GM18873 (cell line): ENCODE measurements at regions not wholly inside any gene's neighbourhood (a gene's known extent, or its start where the extent isn't known, plus 50 kb on each side); places are given as distances from the start of the nearest gene placed in this dataset.
"Not testable (repeated sequence)": the region's sequence is repeated elsewhere in the genome, so short reads cannot be mapped to it uniquely, and the experiment has no call there.

Experiments
- ATAC-seq: cut with Tn5 transposase; IDR thresholded peaks from one replicate; pipeline ENCODE4 v1.9.1; 2021; ENCODE audit warnings: mild to moderate bottlenecking, moderate library complexity, moderate number of reproducible peaks; ENCODE audit not compliant: unreplicated experiment, low FRiP score

DNA sequence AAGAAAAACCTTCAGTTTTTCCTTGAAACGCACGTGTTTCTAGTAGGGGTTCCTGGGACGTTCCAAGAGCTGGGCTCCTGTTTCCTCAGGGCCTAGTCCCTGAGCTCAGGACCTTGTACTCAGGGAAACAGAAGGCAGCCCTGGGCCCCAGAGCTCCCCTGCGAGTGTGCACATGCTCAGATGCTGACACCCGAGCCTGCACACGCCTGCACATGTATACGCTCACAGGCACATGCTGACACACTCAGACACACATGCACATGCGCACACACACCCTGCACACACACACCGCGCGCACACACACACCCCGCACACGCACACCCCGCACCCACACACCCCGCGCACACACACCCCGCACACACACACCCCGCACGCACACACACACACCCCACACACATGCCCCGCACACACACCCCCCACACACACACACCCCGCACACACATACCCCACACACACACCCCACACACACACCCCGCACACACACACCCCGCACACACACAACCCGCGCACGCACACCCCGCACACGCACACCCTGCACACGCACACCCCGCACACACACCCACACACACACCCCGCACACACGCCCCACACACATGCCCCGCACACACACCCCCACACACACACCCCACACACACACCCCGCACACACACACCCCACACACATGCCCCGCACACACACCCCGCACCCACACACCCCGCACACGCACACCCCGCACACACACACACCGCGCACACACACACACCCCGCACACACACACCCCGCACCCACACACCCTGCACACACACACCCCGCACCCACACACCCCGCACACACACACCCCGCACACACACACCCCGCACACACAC lies 52.2 kb downstream of the CALML3 start:
- ATAC-seq = no peak

DNA sequence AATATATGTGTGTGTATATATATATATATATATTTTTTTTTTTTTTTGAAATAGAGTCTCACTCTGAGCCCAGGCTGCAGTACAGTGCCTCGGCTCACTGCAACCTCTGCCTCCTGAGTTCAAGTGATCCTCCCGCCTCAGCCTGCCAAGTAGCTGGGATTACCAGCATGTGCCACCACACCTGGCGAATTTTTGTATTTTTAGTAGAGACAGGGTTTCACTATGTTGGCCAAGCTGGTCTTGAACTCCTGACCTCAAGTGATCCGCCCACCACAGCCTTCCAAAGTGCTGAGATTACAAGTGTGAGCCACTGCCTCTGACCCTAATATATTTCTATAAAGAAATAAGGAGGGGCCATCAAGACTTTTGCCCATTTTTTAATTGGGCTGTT lies 55.3 kb downstream of the CALML3 start:
- not testable (repeated sequence) for ATAC-seq

DNA sequence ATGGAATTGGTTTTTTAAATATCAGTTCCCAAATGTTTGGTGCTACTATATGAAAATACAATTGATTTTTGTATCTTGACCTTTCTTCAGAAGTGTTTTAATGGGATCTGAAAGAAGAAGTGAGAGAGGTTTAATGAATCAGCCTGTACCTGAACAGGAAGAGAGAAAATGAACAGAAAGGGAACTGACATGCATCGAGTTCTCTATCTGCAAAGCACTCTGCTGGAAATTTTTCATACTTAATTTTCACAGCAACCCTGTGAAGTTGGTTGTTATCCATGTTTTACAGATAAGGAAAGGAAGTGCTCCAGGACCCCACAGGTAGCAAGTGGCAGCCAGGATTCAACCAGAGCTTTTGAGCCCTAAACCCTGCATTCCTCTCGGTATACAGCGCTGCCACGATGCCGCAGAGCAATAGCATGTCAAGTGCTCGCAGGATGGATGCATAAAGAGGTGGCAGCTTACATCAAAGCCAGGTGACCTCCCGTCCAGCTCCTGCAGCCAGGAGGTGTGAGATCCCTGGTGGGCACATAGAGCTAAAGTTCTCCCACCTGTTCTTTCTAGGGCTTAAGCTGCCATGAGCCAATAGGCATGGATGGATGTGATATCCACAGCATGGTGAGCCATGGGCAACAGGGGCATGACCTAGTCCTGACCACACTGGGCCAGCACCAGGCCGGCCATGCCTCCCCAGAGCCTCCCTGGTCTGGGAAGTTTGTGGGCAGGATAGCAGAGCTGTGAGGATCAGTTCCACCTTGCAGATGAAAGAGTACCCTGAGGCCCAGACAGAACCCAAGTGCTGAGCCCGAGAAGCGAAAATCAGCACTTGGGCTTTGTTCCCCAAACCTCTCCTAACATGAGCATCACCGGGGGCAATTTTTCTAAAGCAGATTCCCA lies 57.2 kb downstream of the CALML3 start:
- ATAC-seq = peak; percentile 55

DNA sequence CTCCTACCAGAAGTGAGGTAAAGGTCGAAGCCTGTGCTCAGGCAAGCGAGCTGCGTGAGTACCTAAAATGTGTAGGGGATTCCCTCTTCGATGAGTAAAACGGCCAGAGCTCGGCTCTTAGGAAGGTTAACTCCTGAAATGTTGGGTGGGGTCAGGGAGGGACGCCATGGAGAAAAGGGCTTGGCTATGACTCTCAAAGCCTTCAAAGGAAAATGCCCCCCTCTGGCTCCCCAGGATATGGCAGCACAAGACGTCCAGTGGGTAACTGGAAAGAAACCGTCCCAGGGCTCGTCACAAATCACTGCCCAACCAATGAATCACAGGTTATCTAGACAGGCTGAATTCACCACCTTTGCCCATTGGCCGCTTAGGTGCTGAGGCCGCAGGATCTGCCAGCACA lies 58.0 kb downstream of the CALML3 start:
- no peak for ATAC-seq

DNA sequence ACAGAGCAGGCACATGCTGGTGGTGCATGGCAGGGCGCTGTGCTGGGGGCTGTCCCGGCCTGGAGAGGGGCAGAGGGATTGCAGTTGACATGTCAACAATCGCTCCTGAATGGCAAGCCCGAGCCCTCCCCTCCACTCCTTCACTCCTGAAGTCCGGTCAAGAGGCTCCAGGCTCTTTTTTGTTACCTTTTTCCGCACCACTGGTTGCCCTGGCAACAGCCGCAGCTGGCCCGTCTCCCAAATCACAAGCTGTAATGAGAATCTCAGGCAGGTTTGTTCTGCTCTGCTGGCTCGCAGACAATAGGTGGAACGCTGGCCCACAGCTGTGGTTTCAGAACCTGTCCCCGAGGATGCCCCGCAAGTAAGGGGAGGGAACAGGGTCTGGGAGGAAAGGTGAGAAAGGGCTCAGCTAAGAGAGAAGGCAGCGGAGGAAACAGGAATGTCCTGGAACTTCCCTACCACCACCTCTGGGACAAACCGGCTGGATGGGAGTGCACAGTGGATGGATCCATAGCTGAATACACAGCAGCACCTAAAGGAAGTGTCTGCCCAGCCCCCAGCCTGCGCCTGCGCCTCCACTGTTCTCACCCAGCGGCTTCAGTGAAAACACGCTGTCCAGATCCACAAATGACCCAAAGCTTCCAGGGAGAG lies 58.9 kb downstream of the CALML3 start:
- no peak for ATAC-seq

DNA sequence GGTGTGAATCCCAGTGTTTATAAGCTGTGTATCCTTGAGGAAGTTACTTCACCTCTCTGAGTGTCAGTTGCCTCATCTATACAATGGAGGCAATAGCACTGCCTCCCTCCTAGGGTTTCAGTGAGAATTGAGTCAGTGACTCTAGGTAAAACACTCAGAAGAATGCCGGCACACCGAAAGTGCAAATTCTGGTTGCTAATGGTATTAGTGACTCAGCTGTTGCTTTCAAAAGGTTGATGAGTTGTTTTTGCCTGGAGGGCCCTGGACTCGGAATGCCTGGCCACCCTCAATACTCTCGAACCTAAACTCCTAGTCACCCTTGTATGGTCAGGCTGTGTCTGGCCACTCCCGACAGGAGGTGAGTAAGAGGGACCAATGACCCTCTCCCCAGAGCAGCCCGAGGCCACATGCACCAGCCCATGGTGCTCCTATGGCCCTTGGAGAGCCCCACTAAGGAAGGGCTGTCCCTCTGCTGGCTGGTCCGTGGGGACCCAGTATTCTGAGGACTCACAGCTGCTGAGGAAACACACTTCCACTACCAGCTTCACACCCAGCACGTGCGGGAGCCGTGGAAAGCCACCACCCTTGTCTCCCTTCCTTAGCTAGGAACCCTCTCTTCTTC lies 60.2 kb downstream of the CALML3 start:
- peak; percentile 65 for ATAC-seq

DNA sequence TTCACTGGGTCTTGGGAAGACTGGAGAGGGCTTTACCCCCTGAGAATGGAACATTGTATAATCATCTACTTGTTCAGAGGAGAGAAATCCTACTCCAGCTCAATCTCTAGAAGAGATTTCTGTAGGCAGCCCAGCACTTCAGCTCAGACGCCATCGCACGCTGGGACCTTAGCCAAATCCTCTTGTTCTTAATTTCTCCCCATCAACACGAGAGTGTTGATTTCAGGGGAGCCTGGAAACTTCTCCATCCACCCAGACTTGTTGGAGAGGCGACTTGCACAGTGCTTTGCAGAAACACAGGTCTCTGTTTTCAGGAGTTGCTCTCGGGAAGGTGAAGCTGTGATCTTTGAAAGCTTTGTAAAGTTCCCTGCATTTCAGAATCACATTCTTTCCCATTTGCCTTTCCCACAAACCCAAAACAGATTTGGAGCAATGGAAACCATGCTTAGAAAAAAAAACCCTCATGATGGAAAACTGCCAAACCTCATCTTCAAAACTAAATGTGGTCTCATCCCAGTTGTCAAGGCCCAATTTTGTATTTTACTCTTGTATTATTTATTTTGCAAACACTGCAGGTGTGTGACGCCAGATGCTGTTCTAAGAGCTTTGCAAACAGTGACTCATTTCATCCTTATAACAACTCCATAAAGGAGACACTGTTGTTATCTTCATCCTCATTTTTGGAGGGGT lies 60.9 kb downstream of the CALML3 start:
- no peak for ATAC-seq

DNA sequence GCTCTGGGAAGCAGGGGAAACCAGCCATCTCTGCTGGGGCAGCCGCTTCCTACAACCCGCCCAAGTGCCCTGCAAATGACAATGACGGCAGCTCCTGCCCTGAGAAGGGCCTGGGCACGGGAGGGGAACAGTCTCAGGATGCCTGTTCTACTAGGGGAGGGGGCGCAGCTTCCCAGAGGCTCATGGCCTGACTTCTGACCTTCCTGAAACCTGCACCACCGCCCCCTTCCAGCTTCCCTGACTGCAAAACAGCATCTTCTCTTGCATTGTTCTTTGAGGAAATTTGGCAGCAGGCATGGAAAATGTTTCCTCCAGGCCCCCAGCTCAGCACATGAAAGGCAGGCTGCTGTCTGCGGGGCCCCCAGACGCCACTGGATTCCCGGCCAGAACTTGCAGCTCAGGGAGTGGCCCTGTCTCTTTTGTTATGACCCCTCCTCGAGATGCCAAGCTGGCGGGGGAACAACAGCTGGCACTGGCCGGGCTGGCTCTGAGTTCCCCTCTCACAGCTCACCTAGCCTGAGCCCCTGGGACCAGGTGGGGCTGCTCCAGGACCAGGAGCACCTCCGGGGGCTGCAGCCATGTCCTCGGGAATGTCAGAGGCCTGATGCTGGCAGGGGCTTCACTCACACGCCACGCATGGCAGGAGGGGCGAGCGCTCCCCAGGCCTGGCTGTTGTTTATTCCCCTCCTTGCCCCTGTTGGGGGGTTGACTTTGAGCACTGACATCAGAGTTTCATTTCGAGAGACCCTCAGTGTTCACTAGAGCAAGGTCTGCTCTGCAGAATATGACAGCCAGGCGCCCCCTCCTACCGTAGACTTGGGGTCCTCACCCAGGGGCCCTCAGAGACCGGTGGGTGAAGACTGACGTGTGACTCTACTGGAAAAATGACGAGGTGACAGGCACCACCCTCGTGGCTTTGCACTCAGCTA lies 62.7 kb downstream of the CALML3 start:
- ATAC-seq = no peak

DNA sequence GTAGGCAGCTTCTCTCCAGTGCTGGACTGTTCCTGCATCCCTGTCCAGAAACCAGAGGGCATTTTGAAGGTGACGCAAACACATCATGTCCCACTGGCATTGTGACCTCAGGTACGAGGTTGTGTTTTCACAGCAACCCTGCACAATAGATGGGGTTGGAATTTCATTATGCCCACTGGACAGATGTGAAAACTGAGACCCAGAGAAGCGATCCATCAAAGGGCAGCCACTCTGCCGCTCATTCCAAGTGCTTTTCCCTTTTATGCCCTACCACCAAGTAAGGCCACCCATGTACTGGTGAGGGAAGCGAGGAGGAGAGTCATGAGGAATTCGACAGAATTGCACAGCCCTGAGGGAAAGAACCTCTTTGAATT lies 63.3 kb downstream of the CALML3 start:
- ATAC-seq = no peak

DNA sequence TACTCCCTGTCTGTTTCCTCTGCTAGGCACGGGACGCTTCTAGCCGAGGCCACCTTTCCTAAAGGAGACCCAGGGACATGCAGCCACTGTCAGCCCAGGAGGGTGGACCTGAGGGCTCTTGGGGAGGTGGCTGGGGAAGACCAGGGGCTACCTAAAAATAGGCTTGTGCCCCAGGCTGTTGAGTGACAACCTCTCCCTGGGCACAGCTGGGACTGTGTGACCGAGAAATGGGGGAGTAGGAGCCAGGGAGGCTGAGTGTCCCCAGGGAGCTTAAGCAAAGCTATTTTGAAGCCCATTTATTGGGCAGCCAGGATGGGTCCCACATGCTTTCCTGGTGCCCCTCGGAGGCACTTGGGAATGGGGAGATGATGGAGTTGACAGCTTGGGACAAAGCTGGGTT lies 63.8 kb downstream of the CALML3 start:
- no peak for ATAC-seq
